HL-60 (cell line): ENCODE measurements at regions not wholly inside any gene's neighbourhood (a gene's known extent, or its start where the extent isn't known, plus 50 kb on each side); places are given as distances from the start of the nearest gene placed in this dataset.

Source experiments
- DNase-seq, 2 experiments: peaks; one replicate each; pipeline ENCODE4 v3.0.0-alpha.2; 2010 to 2020; ENCODE audit warnings: low read depth in 1 of 2, low spot score in 1 of 2
- H3K27ac ChIP-seq: fragments of 250-450 bp; sonication (Bioruptor Pico); replicated peaks from 2 replicates; pipeline ENCODE4 v1.5.1; 2020; ENCODE audit warnings: mild to moderate bottlenecking, moderate library complexity
- H3K27me3 ChIP-seq: fragments of 250-450 bp; sonication (Bioruptor Pico); 2 replicates; pipeline ENCODE4 v1.5.1; 2021; ENCODE audit warnings: mild to moderate bottlenecking, moderate library complexity; ENCODE audit not compliant: insufficient read depth, poor library complexity, severe bottlenecking
- H3K4me3 ChIP-seq: replicated peaks from 2 replicates; pipeline ENCODE4 v1.5.1; 2011; ENCODE audit warnings: mild to moderate bottlenecking, control low read depth, low read length; ENCODE audit not compliant: insufficient read depth
- CTCF ChIP-seq: IDR thresholded peaks from one replicate; pipeline ENCODE4 v1.5.1; 2011; ENCODE audit warnings: low read length, control low read depth, inconsistent platforms; ENCODE audit not compliant: insufficient read depth
- GABPA ChIP-seq: IDR thresholded peaks from 2 replicates; pipeline ENCODE4 v1.6.1; 2012; ENCODE audit warnings: low read depth
- POLR2AphosphoS5 ChIP-seq: IDR thresholded peaks from 2 replicates; pipeline ENCODE4 v1.6.1; 2012; ENCODE audit warnings: low read depth
- REST ChIP-seq: IDR thresholded peaks from 2 replicates; pipeline ENCODE4 v1.6.1; 2012; ENCODE audit warnings: low read depth; ENCODE audit not compliant: insufficient replicate concordance
- SPI1 ChIP-seq: IDR thresholded peaks from 2 replicates; pipeline ENCODE4 v1.6.1; 2012; ENCODE audit warnings: low read depth, mild to moderate bottlenecking, borderline replicate concordance

DNA sequence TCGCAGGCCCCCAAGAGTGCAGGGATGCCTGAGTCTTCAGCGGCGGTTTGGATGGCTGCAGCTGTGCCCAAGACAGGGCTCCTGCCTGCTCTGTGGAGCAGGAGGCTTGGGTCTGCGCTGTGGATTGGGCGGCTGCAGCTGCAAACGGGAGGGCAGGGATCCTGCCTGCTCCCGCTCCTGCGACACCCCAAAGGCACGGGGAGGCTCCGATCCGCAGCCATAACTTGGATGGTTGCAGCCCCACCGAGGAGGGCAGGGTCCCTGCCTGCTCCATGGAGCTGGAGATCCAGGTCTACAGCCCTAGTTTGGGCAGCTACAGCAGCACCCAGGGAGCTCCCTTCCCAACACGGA lies 898.8 kb upstream of the NEGR1 start:
- no peak for DNase-seq
- no peak overlapping the region for H3K4me3 ChIP-seq
- H3K27ac ChIP-seq: no peak overlapping the region
- TF ChIP-seq CTCF: no peak
- no peaks in the 10 kb centered on the region for H3K27me3 ChIP-seq

DNA sequence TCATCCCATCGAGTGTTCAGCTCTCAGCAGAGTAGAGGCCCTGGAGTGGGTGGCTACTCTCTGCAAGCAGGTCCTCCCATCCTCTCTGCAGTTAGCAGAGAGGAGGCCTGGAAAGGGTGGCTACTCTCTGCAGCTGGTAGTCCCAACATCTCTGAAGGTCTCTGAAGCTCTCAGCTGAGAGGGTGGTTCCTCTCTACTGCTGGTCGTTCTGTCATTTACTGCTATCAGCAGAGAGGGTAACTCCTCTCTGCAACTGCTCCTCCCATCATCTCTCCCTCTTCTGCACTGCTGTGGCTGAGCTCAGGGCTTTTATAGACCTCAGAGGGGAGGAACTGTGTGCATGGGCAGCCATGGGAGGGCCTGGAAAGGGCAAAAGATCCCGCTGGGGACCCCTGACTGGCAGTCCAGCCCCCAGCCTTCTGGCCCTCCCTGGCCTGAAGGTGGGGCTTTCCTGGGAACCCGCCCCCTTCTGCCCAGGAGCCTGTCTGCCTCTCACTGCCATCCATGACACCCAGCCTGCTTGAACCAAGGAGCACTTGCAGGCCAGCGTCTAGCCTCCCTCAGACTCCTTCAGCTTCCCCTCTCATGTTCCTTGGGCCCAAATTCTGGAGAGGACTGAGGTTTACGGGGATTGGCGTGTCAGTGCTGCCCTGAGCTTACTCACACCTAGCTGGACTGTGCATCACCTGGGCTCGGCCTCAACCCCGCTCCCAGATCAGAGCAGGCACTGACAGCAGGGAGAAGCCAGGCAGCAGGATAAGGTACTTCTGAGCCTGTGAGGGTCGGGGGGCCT lies 898.3 kb upstream of the NEGR1 start:
- Histone ChIP-seq H3K4me3 (no peak overlapping the region), H3K27ac (no peak overlapping the region), H3K27me3 (no peaks in the 10 kb centered on the region)
- no peak for DNase-seq
- TF ChIP-seq CTCF (no peak), GABPA (no peak), REST (no peak), SPI1 (no peak), POLR2AphosphoS5 (no peak)

- no peaks in the 10 kb centered on the region for H3K27me3 ChIP-seq
- no peak overlapping the region for H3K27ac ChIP-seq
- TF ChIP-seq POLR2AphosphoS5 (no peak), REST (no peak), SPI1 (no peak), GABPA (no peak), CTCF (no peak)
- H3K4me3 ChIP-seq: no peak overlapping the region
- DNase-seq: no peak
Observed at GRCh38 chr1:73176902-73177301, 894.6 kb upstream of the NEGR1 start.

DNA sequence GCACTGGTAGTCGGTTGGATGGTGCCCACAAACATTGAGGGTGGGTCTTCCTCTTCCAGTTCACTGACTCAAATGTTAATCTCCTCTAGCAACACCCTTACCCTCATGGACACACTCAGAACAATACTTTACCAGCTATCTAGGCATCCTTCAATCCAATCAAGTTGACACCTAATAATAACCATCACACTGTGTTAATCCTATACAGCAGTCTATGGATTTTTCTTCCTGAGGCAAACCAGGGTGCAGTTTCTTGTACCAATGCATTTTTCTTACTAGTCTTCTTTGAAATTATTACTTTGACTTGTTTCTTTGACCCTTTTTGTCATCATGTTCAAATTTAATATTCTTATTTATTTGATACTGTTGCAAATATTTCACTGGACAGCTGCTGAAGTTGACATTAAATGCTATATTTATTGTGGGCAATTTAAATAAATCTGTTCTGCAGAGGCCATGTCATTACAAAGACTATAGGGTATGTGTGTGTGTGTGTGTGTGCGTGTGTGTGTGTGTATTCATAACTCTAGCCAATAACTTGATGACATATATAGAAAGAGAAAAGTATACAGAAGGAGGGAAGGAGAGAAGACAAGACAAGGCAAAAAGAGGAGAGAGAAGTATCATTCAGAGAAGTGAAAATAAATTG lies 884.8 kb upstream of the NEGR1 start:
- Histone ChIP-seq H3K27ac (no peak overlapping the region), H3K27me3 (no peaks in the 10 kb centered on the region), H3K4me3 (no peak overlapping the region)
- no peak for DNase-seq
- TF ChIP-seq CTCF: no peak
